ENCODE measurements at regions not wholly inside any gene's neighbourhood (a gene's known extent, or its start where the extent isn't known, plus 50 kb on each side); places are given as distances from the start of the nearest gene placed in this dataset.
A peak's percentile ranks its signal among the peaks of the same experiment; 100 is the strongest.
"Not testable (repeated sequence)": the region's sequence is repeated elsewhere in the genome, so short reads cannot be mapped to it uniquely, and the experiment has no call there.

DNA sequence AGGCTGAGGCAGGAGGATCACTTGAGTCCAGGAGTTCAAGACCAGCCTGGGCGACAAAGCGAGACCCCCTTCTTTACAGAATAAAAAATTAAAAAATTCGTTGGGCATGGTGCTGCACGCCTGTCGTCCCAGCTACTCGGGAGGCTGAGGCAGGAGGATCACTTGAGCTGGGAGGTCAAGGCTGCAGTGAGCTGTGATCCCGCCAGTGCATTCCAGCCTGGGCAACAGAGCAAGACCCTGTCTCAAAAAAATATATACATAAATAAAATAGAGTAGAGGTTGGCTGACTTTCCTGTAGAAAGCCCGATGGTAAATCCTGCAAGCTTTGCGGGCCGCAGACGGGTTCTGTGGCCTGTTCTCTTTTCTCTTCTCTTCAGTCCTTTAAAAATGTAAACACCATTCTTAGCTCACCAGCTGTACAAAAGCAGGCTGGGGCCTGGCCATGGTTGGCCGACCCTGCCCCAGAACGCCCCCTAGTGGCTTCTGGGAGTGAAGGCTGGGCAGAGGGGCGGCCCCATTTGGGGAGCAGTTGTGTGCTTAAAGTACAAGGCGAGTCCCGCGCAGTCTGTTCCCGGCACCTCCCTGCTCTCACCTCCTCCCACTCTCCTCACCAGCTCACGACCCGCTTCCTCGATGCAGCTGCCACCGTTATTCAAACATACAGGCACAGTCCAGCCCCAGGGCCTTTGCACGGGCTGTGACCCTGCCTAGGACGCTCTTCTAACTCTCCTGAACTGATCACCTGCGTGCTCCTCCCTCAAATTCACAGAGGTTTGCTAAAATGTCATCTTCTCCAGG lies 109.5 kb downstream of the CRLF3 start:
- TF ChIP-seq, protein P1, sequence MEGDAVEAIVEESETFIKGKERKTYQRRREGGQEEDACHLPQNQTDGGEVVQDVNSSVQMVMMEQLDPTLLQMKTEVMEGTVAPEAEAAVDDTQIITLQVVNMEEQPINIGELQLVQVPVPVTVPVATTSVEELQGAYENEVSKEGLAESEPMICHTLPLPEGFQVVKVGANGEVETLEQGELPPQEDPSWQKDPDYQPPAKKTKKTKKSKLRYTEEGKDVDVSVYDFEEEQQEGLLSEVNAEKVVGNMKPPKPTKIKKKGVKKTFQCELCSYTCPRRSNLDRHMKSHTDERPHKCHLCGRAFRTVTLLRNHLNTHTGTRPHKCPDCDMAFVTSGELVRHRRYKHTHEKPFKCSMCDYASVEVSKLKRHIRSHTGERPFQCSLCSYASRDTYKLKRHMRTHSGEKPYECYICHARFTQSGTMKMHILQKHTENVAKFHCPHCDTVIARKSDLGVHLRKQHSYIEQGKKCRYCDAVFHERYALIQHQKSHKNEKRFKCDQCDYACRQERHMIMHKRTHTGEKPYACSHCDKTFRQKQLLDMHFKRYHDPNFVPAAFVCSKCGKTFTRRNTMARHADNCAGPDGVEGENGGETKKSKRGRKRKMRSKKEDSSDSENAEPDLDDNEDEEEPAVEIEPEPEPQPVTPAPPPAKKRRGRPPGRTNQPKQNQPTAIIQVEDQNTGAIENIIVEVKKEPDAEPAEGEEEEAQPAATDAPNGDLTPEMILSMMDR (IDR thresholded peaks at IDR 0.05; ENCODE audit: insufficient read depth, low read length, poor library complexity, severe bottlenecking), result peak; percentile 76
- DNase-seq (ENCODE audit: extremely low read depth, insufficient read length), result peak; percentile 69
- not testable (repeated sequence) for H3K27me3 ChIP-seq (replicated peaks; ENCODE audit: control insufficient read depth, insufficient read depth, low read length); H3K4me3 ChIP-seq (replicated peaks; ENCODE audit: low read depth, low read length); H3K36me3 ChIP-seq (ENCODE audit: control insufficient read depth, insufficient read depth, low read length)

DNA sequence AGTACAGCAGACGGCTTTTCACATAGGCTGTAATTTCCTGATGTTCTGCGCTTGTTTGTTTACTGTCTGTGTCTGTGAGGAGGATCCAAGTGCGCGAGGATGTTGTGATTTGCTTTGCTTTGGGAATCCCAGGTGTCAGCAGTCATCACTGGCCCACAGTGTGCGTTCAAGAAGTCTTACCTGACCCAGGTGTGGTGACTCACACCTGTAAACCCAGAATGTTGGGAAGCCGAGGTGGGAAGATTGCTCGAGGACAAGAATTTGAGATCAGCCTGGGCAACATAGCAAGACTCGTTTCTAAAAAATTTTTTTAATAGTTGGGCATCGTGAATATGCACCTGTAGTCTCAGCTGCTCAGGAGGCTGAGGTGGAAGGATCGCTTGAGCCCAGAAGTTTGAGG lies 110.7 kb downstream of the CRLF3 start:
- H3K4me3 ChIP-seq (replicated peaks; ENCODE audit: low read depth, low read length); H3K36me3 ChIP-seq (ENCODE audit: control insufficient read depth, insufficient read depth, low read length); H3K27me3 ChIP-seq (replicated peaks; ENCODE audit: control insufficient read depth, insufficient read depth, low read length); DNase-seq (ENCODE audit: extremely low read depth, insufficient read length): not testable (repeated sequence)

DNA sequence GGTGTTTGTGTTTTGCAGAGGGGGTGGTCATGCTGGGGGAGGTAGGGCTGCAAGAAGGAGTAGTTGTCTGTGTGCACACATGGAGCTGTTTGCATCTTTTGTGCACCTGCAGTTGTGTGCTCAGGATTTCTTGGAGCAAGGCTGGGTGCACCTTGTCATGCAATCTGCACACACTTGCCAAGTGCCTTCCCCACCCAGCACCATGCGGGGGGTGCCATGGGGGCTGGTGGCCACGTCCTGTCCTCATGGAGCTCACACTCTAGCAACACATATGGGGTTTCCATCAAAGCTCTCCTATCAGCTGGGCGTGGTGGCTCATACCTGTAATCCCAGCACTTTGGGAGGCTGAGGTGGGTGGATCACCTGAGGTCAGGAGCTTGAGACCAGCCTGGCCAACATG lies 111.6 kb downstream of the CRLF3 start:
- H3K4me3 ChIP-seq (replicated peaks; ENCODE audit: low read depth, low read length); H3K27me3 ChIP-seq (replicated peaks; ENCODE audit: control insufficient read depth, insufficient read depth, low read length); H3K36me3 ChIP-seq (ENCODE audit: control insufficient read depth, insufficient read depth, low read length); DNase-seq (ENCODE audit: extremely low read depth, insufficient read length): not testable (repeated sequence)

DNA sequence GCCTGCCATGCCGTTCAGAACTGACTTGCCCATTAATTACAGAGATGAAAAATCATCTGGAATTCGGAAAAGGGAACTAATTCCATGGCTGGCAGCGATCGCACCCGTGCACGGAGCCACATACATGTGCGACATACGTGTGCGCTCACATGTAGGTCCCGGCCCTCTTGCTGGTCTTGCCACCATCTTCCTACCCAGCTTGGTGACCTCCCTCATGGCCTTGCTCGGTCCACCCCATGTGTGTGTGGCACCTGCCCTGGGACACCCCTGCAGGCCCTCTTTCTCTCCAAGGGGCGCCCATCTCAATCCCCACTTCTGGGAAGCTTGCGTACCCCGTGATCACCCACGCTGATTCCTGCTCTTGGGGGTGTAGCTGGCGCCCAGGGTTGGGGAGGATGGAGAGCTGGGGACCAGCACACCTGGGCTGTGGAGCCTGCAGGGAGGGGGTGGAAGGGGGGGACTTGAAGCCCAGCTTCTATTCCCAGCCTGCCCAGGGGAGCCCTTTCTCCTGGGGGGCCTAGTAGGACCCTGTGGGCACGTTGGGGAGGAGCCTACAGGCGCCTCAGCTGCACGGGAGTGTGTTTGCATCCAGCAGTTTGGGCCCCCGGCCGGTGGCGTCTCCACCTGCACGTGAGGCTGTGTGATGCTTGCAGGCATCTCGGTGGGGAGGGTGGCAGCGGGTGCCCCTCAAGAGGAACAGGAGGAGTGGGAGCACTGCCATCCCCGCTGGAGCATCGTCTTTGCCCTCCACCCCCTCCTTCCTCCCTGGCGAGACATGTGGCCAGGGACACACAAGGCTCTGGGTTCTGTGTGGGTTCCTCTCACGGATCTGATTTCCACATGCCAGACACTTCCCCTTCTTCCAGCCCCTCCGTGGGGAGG lies 112.6 kb downstream of the CRLF3 start:
- H3K27me3 ChIP-seq (replicated peaks; ENCODE audit: control insufficient read depth, insufficient read depth, low read length); H3K36me3 ChIP-seq (ENCODE audit: control insufficient read depth, insufficient read depth, low read length); DNase-seq (ENCODE audit: extremely low read depth, insufficient read length); H3K4me3 ChIP-seq (replicated peaks; ENCODE audit: low read depth, low read length): not testable (repeated sequence)

DNA sequence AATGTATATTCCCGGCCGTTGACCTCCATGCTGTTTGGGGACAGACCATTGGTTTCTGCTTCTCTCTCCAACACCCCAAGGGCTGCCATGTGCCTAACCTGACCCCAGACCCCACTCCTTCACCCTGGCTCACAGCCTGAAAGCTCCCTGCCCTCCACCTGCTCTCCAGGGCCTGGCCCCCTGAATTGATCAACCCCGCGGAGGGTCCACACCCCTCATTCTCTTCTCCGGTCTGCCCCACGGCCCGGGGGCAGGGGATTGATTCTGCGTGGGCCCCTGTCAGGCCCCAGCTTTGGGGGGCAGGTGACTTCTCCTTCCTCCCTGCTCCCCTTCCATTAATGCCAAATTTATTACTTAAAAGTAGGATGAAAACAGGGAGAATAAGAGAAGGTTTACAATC lies 113.3 kb downstream of the CRLF3 start:
- not testable (repeated sequence) for DNase-seq (ENCODE audit: extremely low read depth, insufficient read length); H3K36me3 ChIP-seq (ENCODE audit: control insufficient read depth, insufficient read depth, low read length); H3K4me3 ChIP-seq (replicated peaks; ENCODE audit: low read depth, low read length); H3K27me3 ChIP-seq (replicated peaks; ENCODE audit: control insufficient read depth, insufficient read depth, low read length)

DNA sequence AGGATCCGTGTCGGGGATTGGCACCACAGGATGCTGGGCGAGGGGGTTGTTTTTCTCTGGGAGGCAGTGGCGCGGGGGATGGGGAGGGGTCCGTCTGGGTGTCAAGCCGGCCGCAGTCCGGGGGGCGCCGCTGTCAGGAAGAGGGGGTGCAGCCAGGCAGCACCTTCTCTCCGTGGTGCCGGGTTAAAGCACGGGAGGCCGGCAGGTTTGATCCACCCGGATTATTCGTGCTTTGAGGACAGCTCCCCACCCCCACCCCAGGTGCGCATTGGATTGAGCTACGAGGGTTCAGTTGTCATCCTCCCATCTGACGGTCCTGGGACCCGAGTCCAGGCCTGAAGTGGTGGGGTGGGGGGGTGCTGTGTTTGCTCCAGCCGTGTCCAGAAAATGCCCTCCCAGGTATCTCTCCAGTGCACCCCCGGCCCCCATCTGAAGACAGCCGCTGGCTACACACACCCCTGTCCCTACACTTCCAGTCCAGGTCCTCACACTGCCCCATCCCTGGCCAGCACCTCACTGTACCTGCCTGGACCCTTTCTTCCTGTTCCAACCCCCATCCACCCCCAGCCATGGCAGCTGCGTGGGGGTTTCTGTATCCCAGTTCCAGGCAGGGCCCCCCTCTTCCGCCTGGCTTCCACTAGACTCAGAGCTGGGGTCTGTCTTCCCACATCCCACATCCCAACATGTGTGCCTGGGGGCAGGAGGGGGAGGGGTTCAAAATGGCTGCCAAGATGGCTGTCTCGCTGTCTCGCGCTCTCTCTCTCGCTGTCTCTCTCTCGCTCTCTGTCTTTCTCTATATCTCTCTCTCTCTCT lies 114.0 kb downstream of the CRLF3 start:
- not testable (repeated sequence) for H3K36me3 ChIP-seq (ENCODE audit: control insufficient read depth, insufficient read depth, low read length); DNase-seq (ENCODE audit: extremely low read depth, insufficient read length); H3K27me3 ChIP-seq (replicated peaks; ENCODE audit: control insufficient read depth, insufficient read depth, low read length)
- H3K4me3 ChIP-seq (replicated peaks; ENCODE audit: low read depth, low read length), result peak overlapping the region; percentile 44

DNA sequence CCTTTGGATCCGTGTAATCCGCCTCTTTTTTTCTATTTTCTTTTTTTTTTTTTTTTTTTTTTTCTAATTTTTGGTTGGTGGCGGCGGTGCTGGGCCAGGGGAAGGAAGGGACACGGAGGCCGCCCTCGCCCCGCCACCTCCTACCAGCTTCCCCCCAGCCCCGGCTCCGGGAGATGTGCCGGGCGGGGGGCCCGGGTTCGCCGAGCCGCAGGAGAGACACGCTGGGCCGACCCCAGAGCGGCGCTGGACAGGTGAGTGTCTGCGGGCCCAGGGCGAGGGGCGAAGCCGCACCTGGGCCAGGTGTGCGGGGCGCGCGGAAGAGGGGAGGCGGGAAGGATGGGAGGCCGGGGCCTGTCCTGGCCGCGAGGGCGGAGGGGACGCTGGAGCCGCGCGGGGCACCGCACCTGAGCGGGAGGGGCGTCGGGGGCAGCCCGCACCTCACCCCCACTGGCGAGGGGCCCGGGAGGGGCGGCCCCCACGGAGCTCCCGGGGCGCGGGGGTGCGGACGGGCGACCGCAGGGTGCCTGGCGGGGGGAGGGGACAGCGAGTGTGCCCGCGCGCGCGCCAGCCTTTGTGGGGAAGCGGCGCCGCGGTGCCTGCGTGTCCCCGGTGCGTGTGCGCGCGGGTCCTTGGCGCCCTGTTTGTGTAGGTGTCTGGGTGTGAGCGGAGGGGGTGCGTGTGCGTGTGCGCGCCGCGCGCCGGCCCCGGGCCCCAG lies 114.8 kb downstream of the CRLF3 start:
- not testable (repeated sequence) for H3K36me3 ChIP-seq (ENCODE audit: control insufficient read depth, insufficient read depth, low read length); H3K27me3 ChIP-seq (replicated peaks; ENCODE audit: control insufficient read depth, insufficient read depth, low read length); DNase-seq (ENCODE audit: extremely low read depth, insufficient read length)
- H3K4me3 ChIP-seq (replicated peaks; ENCODE audit: low read depth, low read length), result peak overlapping the region; percentile 44

DNA sequence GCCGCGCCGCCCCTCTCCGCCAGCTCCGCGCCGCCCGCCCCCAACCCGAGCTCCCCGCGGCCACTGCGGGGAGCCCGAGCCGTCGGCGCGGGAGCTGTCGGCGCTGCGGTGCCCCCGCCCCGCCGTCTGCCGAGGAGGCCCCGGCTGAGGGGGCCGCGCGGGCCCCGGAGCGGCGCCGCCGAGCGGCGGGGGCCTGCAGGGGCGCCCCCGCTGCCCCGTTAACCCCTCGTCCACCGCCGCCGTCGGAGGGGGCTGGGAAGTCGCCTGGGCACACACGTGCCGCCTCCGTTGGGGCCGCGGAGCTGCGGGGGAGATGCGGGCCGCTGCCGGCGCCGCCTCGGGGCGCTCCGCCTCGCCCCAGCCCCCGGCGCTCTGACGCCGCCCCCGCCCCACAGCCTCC lies 115.4 kb downstream of the CRLF3 start:
- not testable (repeated sequence) for H3K36me3 ChIP-seq (ENCODE audit: control insufficient read depth, insufficient read depth, low read length); H3K27me3 ChIP-seq (replicated peaks; ENCODE audit: control insufficient read depth, insufficient read depth, low read length); H3K4me3 ChIP-seq (replicated peaks; ENCODE audit: low read depth, low read length); DNase-seq (ENCODE audit: extremely low read depth, insufficient read length)

DNA sequence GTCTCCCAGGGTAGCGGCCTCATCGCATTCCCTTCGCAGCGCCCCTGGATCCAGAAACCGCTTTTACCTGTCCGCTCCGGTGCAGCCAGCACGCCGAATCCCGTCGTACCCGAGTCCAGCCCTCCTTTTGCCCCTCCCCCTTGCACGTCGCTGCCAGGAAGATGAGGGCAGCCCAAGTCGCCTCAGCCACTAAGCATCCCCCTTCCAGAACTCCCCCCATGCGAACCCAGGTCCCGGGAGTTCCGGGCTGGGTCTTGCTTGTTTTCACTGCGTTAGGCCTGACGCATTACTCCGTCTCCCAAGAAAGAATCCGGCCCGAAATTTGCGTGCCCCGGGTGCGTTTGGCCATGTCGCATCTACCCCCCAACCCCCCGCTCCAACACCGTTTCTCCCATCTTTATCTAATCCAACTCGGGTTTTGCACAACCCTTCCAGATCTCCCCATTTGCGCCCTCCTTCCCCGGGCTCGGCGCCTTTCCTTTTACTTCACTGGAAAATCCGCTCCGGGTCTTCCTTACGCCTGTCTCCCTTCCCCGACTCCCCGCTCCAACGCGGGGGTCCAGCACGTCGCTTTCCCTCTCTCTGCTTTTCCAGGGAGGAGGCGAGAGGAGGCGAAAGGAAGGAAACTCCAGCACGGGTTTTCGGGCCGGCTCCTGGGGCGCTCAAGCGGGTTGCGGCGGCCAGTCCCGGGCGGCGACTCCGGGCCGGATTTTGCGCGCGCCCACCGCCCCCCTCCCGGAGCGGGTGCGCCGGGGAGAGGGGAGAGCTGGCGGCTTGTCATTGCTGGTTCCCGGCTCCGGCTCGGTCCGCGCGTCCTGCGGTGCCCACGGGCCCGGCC lies 116.0 kb downstream of the CRLF3 start:
- DNase-seq (ENCODE audit: extremely low read depth, insufficient read length), result peak; percentile 81
- H3K4me3 ChIP-seq (replicated peaks; ENCODE audit: low read depth, low read length), result peak overlapping the region; percentile 61
- H3K36me3 ChIP-seq (ENCODE audit: control insufficient read depth, insufficient read depth, low read length); H3K27me3 ChIP-seq (replicated peaks; ENCODE audit: control insufficient read depth, insufficient read depth, low read length): not testable (repeated sequence)

DNA sequence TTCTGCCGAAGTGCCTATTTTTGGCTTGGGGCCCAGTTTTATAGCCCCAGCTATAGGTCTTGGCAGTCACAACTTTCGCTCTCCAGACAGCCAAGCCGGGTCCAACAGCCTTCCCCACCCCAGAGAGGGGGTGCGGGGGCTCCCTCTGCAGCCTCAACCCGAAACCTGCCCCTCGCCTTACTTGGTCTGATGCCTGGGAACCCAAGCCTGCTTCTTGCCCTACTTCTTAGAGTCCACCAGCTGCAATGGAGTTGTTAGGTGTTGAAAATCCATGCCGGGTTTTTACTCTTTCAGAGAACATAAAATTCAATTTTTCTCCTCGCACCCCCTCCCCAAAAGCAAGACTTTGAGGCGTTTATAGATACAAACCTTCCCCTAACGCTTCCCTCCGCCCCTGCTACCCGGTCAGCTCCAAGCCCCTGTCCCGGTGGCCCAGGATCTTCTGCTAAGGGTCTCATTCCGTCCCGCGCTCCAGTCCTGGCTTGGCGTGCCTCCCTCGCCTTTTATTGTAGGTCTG lies 116.7 kb downstream of the CRLF3 start:
- peak; percentile 80 for DNase-seq (ENCODE audit: extremely low read depth, insufficient read length)
- H3K27me3 ChIP-seq (replicated peaks; ENCODE audit: control insufficient read depth, insufficient read depth, low read length); H3K36me3 ChIP-seq (ENCODE audit: control insufficient read depth, insufficient read depth, low read length): not testable (repeated sequence)
- H3K4me3 ChIP-seq (replicated peaks; ENCODE audit: low read depth, low read length), result peak overlapping the region; percentile 61

DNA sequence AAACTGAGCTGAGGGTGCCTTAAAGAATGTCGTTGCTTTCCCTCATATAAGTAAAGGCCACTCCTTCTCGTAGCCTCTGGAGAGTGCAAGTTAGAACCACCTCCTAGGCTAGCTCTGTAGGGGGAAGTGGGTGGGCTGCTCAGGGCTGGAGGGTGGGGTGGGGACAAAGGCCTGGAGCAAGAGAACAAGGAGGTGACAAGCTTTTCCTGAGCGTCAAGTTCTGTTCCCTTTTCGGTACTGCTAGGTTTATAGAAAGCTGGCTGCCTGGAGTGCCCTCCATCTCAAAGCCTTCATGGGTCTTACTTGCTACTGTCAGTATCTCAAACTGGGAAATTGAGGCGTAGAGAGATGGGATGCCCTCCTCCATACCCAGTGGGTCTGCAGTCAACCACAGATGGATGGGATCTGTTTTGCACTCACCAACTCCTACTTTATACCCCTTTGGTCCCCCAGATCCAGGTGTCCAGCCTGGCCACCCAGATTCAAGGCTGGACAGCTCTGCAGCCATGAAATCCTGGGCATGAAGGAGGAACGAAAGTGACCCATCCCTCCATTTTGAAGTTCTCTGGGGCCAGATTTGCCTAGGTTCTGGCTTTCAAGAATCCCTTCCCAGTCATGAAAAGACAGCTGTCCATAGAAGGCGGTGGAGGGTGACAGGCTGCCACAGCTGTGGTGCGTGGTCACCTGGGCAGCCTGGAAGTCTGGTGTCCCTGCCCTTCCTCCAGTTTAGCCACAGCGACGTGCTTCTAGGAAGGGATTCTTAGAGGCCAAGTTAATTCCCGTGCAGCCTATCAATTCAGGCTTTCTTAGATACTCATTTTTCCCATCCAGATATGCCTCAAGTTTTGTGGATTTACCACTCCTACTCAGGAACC lies 117.8 kb downstream of the CRLF3 start:
- DNase-seq (ENCODE audit: extremely low read depth, insufficient read length); H3K4me3 ChIP-seq (replicated peaks; ENCODE audit: low read depth, low read length); H3K36me3 ChIP-seq (ENCODE audit: control insufficient read depth, insufficient read depth, low read length); H3K27me3 ChIP-seq (replicated peaks; ENCODE audit: control insufficient read depth, insufficient read depth, low read length): not testable (repeated sequence)
